SKM-1 (cell line): ENCODE measurements at regions not wholly inside any gene's neighbourhood (a gene's known extent, or its start where the extent isn't known, plus 50 kb on each side); places are given as distances from the start of the nearest gene placed in this dataset.

Experiments
- DNase-seq: peaks from one replicate; lab custom pipeline; 2025; ENCODE audit not compliant: unreplicated experiment; lab: John Stamatoyannopoulos, UW

GRCh38 chr10:10503772-10504171 lies 513.9 kb upstream of the CELF2 start:
- no peak for DNase-seq

GRCh38 chr10:10508211-10508610 lies 509.5 kb upstream of the CELF2 start:
- DNase-seq, result no peak

- no peak for DNase-seq
Measured at GRCh38 chr10:10510179-10510578, 507.5 kb upstream of the CELF2 start.

DNA sequence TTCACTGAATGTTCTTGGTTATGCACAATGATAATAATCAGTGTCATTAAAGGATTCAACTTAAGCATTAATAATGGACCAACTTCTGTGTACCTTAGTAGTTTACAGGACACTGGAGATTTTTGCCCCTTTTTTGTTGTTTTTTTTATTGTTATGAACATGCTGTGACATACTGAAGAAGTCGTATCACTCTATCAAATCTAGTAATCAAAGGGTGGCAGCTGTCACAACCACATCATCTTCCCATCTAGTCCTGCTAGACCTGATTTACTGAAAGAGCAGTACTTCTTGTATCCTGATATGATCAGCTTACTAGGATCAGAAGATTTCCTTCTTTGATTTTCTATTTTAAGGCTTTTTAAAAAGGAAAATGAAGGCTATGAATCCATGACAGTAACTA lies 504.6 kb upstream of the CELF2 start:
- no peak for DNase-seq

- DNase-seq, result no peak
Measured at GRCh38 chr10:10513898-10514297, 503.8 kb upstream of the CELF2 start.

DNA sequence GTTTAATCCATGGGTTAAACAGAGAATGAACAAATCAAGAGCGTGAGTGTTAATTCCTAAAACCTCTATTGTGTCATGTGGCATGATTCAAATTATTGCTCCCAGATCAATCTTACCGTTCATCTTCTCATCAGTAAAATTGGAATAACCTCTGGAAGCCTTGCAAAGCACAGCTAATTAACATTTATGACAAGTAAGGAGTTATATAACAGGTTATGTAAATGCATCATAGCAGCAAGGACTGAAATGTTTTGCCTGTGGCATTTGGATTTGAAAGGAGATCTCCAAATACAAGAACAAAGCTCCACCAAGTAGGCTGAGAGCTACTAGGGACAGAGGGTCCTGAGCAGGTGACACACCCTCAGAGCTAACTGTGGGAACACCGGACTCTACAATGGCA lies 502.9 kb upstream of the CELF2 start:
- DNase-seq, result no peak

DNA sequence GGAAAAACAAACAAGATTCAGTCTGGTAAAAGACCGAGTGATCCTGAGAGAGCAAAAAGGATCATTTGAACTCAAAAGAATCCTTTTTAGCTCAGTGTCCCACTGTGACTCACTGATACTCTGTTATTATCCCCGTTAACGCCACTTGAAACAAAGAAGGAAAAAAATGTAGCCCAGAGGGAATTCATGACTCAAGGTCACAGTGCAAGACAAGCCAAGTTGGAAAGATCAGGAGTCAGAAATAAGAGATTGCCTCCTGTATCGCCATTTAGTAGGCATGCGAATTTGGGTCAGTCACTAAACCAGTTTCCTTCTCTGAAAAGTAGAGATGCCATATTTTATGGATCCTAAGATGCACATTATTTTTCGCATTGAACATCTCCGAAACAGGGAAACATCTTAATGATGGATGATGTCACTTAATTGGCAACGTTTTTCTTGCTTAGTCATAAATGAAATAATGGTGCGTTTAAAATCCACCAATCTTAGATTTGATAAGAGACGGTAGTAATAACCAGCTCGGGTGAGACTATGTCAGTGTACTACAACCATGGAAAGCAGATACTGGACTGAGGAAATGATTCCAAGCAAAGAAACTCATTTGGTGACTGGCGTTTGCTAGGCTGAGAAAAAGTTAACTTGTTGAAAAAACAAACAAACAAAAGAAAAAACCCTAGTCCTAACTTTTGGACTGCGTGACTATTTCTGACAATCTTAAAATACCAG lies 502.0 kb upstream of the CELF2 start:
- DNase-seq, result no peak

DNA sequence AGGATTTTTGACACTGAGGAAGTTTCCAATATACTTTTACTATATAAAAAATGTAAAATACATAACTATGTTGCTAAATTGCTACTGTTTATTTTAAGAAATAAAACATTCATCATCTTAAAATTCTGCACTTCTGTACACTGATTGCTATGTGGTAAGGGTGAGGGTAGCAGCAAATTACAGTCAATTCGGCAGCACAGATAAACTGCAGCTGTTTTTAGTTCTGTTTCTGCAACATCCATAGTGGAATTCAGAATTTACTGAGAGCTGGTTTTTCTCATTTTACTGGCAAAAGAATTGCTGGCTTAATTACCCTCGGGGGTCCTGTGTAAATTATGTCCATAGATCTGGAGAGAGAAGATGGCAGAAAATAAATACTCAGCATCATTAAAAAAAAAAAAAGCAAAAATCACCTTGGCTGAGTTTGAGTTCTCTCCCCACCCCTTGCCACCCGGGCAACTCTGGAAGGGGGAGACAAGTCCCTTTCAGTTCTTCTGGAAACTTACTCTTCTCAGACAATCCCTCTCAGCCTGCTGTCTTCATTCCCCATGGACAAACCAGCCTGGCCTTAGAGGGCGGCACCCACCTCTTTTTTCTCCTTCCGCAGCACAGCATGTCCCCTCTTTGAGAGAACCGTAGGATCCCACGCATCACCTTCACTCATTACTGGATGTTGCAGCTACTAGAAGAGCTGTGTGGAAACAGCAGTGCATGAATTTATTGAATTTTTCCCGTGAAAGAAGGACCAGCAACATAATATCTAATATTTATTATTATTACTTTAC lies 501.1 kb upstream of the CELF2 start:
- no peak for DNase-seq

- no peak for DNase-seq
Measured at GRCh38 chr10:10517866-10518265, 499.8 kb upstream of the CELF2 start.

GRCh38 chr10:10519674-10520073 lies 498.0 kb upstream of the CELF2 start:
- no peak for DNase-seq

- no peak for DNase-seq
Measured at GRCh38 chr10:10520491-10521385, 496.9 kb upstream of the CELF2 start.

DNA sequence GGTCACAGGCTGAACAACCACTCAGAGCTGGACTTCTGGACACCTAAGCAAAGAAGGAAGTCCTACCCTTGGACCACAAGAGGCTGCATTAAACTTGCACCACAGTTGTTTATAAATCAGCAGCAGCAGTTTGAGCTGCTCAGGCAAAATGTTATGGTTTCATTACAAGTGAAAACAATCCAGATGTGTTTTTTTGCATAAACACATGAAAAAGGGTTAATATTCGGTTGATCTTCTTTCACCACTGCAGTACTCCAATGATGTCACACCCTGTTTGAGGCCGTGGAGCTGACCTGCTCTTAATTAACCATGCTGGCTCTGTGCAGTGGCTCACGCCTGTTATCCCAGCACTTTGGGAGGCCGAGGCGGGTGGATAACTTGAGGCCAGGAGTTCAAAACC lies 490.8 kb upstream of the CELF2 start:
- no peak for DNase-seq

GRCh38 chr10:10527861-10528562 lies 489.7 kb upstream of the CELF2 start:
- DNase-seq, result no peak

GRCh38 chr10:10528563-10528910 lies 489.1 kb upstream of the CELF2 start:
- no peak for DNase-seq

GRCh38 chr10:10530313-10530712 lies 487.4 kb upstream of the CELF2 start:
- DNase-seq, result no peak

DNA sequence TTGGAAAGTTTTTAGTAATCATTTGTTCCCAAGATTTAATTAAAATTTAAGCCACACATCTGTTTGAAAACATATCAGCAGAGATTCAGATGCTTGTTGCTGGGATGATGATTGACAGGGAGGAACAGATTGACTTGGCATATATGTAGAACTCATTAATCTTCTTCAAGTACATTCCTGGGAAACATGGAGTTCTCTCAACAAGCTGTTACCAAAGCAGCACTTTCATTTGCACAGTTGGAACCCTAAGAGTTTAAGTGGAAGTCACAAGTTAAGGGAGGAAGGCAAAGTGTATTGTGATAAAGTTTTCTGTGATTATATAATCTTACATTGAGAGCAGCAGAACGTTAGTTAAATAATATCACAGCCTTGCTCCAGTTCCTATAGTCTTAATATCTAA lies 485.4 kb upstream of the CELF2 start:
- no peak for DNase-seq

- DNase-seq, result no peak
Measured at GRCh38 chr10:10532826-10533225, 484.8 kb upstream of the CELF2 start.

DNA sequence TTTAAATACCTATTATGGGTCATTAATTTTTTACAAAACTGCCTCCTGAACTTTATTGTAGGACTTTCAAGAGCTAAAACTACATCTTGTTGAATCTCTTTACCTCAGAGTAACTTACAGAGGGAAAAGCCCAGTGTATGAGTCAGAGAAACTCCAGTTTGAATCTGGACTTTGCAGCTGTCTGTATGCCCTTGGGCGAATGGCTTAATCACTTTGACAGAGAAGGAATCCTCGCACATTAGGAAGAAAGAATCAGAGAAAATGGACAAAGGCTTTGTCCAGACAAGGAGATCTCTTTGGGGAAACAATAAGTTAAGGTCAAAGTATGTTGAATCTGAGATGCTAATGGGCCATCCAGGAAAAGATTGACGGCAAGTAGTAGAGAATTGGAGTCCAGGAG lies 484.2 kb upstream of the CELF2 start:
- no peak for DNase-seq

GRCh38 chr10:10538326-10538725 lies 479.3 kb upstream of the CELF2 start:
- DNase-seq, result no peak

GRCh38 chr10:10540398-10540797 lies 477.3 kb upstream of the CELF2 start:
- no peak for DNase-seq

DNA sequence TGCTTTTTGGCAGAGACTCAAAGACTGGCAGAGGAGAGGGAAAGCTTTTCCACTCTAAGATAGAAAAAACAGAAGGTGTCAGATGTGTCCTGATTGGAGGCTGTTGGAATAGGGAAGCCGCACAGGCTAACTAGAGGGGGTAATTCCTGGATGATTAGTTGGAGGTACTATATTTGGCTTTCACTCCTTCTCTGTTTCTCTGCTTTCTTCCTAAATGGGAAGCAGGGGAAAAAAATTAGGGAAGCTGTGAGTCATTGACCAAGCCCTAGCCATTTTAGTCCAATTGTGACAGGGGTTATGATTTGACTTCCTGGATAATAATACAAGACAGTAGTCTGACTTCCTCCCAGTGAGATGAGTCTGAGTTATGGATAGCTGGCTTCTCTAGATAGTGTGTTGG lies 475.2 kb upstream of the CELF2 start:
- DNase-seq, result no peak
